NCI-H82 treated with DMSO at 0.1 percent for 48 hours (cell line): ENCODE measurements at regions not wholly inside any gene's neighbourhood (a gene's known extent, or its start where the extent isn't known, plus 50 kb on each side); places are given as distances from the start of the nearest gene placed in this dataset.

ENCODE experiments used
- DNase-seq: peaks from one replicate; lab custom pipeline; 2025; ENCODE audit not compliant: unreplicated experiment; lab: John Stamatoyannopoulos, UW

DNA sequence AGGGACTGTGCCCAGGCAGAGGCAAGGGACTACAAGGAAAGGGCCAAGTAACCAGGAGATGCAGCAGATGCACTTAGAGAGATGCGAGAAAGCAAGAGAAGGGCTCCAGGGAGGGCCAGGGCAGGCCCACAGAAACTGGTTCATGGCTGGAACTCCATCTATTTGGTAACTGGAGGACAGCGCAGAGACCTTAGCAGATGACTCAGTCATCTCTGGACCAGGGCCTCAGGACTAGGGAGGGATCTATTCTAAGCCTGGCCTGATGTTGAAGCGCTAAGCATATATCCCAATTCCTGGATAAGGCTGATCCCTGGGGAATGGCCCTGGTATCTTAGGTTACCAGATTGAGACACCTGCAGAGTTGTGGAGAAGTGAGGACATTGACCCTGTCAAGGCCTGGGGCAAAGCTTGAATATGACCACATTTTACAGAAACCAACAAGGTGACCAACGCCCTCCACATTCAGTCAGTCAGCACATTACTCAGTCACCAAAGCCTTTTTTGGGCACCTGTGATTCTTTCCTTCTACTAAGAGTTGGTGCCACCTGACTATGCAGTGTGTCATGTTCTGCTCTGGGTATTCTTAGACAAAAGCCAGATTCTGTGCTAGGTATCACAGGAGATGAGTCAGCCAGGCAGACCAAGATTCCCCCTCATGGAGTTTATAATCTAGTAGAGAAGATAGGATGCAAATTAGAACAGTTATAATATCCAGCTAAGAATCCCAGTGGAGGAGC, 68.4 kb upstream of the SLCO3A1 start:
- DNase-seq = no peak

- DNase-seq = no peak
Measured at GRCh38 chr15:91787198-91787597, 66.3 kb upstream of the SLCO3A1 start.

GRCh38 chr15:91789136-91789535, 64.4 kb upstream of the SLCO3A1 start:
- no peak for DNase-seq

DNA sequence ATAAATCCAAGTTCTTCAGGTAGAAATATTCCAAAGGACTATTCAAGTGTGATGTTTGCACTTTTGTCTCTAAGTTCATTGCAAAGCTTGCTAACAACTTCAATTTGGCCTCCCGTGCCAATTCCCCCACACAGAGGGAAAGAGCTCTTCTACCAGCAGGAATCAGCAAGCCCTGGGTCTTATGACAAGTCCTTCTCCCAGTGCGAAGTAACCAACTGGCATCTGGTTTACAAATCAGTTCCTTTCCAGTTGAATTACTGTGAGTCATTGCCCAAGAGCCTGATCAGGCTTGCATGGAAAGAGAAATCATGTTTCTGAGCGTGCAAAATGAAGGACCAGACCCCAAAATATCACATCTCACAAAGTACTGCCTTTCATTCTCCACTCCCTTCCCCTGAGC, 62.7 kb upstream of the SLCO3A1 start:
- DNase-seq = no peak

GRCh38 chr15:91793771-91794170, 59.7 kb upstream of the SLCO3A1 start:
- DNase-seq = no peak

DNA sequence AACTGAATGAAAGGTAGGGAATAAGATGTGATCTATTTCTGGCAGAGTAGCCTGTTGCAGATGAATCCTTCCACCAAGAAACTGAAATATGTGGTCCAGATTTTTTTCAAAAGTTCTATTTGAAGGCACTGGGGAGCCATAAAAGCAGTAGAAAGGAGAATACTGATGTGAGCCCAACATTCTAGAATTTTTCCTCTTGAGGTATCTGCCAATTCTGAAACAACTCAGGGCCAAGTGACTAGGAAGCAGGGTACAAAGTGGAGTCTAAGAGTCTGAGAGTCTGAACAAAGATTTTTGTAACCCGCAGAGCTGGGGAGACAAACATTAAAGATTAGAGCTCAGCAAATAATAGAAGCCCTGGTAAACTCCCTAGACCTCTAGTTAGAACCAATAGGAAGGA, 58.3 kb upstream of the SLCO3A1 start:
- DNase-seq = no peak

DNA sequence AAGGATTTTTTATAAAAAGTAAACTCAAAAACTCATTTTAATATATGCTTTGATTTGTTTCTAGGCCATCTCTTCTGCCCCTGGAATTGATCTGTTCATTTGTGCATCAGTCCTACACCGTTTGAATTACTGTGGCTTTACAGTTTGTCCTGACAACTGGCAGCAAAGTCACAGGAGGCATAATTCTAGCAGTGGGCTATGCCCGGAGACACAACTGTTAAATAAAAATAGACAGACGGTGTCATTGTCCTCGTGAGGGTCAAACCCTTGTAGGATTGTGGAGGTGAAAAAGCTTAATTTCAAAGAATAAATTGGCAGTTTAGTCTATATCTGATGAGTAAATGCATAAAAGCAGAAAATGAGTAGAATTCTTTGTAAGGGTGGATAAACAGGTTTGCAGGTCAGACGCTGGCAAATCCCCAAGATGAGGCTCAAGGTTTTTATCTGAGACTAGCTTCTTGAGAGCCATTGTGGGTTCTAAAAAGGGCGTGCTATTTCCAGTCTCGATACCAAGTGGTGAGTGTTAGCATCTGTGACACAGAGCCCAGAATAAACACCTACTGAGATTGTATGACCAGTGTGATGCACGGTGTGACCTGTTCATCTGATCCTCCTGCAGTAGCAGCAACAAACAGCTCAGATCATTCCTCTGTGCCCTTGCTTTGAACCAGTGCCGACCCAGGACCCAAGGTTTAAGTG, 51.5 kb upstream of the SLCO3A1 start:
- DNase-seq = no peak

DNA sequence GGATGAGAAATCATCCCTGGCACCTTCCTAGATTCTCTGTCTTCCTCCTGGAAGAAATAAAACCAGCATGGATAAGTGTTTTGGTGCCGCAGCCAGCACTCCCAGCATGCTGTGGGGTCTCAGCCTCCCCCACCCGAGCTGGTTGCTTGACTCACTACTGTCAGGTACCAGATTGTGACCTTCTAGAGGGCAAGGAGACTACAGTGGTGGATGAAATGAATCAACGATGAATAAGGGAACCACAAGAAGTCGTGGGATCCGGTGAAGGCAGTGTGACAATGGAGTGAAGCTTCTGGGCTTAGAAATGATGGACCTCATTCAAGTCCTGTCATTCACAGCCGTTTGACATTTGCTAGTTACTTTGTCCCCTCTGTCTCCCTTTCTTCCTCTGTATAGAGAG, 50.2 kb upstream of the SLCO3A1 start:
- no peak for DNase-seq
